Tibial artery (tissue), 4 donors: ENCODE measurements at regions not wholly inside any gene's neighbourhood (a gene's known extent, or its start where the extent isn't known, plus 50 kb on each side); places are given as distances from the start of the nearest gene placed in this dataset.
"Not testable (repeated sequence)": the region's sequence is repeated elsewhere in the genome, so short reads cannot be mapped to it uniquely, and the experiment has no call there.

Experiments used
- DNase-seq, 2 donors: peaks; one replicate each; pipeline ENCODE4 v3.0.0-alpha.2; 2019
- H3K27ac ChIP-seq, 2 donors: fragments of 200-600 bp; sonication (generic) in 1 of 2; 1 replicate in 1 of 2; 2 replicates in 1 of 2; pipeline ENCODE4 v1.5.1; 2018 to 2019; ENCODE audit warnings: mild to moderate bottlenecking in 1 of 2
- H3K27me3 ChIP-seq, 2 donors: fragments of 200-600 bp; sonication (generic) in 1 of 2; one replicate each; pipeline versions ENCODE4 v1.5.1 to v1.6.0; 2016 to 2019
- H3K36me3 ChIP-seq, 3 donors: fragments of 200-600 bp; sonication (generic) in 2 of 3; one replicate each; pipeline ENCODE4 v1.5.1; 2016 to 2019; ENCODE audit warnings: mild to moderate bottlenecking in 2 of 3
- H3K4me1 ChIP-seq, 4 donors: fragments of 200-600 bp; sonication (generic) in 2 of 4; 1 replicate in 3 of 4; 2 replicates in 1 of 4; pipeline ENCODE4 v1.5.1; 2016 to 2019
- H3K4me3 ChIP-seq, 2 donors: fragments of 200-600 bp; sonication (generic) in 1 of 2; 1 replicate in 1 of 2; 2 replicates in 1 of 2; pipeline ENCODE4 v1.5.1; 2018 to 2019; ENCODE audit warnings: mild to moderate bottlenecking in 2 of 2
- H3K9me3 ChIP-seq, 3 donors: fragments of 200-600 bp; sonication (generic) in 1 of 3; one replicate each; pipeline ENCODE4 v1.5.1; 2016 to 2019
- CTCF ChIP-seq, 2 experiments: fragments of 200-600 bp in 1 of 2; fragments of 450-650 bp in 1 of 2; IDR thresholded peaks; one replicate each; pipeline ENCODE4 v1.5.1; 2017 to 2019; ENCODE audit warnings: antibody characterized with exemption in 2 of 2, mild to moderate bottlenecking in 1 of 2, moderate library complexity in 1 of 2
- intact Hi-C: fragments of 100-400 bp; cut with DNase I; formaldehyde crosslinking; loops from one replicate; pipeline ENCODE4 v1.15.0; 2023; ENCODE audit warnings: low total_unique reads

GRCh38 chrX:151085207-151085606 is 91.2 kb upstream of the GPR50 start:
- intact Hi-C loops = no loop called here

DNA sequence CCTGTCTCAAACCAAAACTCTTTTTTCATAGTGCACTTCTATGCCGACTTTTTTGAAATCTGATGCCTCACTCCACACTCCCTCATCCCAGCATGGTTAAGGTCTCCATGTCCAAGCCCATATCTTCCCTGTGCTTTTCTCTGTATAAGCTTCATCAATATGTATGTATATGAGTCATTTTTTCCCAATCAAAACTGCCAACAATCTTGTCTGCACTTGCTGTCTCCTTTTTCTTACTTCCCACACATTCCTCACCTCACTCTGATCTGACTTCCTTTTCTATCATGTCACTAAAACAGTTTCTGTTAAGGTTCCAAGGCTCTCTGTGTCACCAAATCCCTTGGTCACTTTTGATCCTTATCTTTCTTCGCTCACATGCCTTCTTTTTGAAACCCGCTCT is 88.2 kb upstream of the GPR50 start:
- H3K27ac ChIP-seq = no peak overlapping the region
- no peak for TF ChIP-seq CTCF (IDR thresholded peaks at IDR 0.05)
- no peak for DNase-seq
- no peaks in the 10 kb centered on the region for H3K9me3 ChIP-seq
- H3K4me1 ChIP-seq = no peaks in the 10 kb centered on the region
- H3K27me3 ChIP-seq = no peaks in the 10 kb centered on the region
- intact Hi-C loops = no loop called here
- H3K4me3 ChIP-seq = no peak overlapping the region
- H3K36me3 ChIP-seq = no peaks in the 10 kb centered on the region

More at GRCh38 chrX:151085207-151085606, 91.2 kb upstream of the GPR50 start:
- no peak for DNase-seq
- no peak overlapping the region for H3K27ac ChIP-seq
- no peak for TF ChIP-seq CTCF (IDR thresholded peaks at IDR 0.05)
- no peaks in the 10 kb centered on the region for H3K36me3 ChIP-seq
- no peaks in the 10 kb centered on the region for H3K27me3 ChIP-seq
- no peak overlapping the region for H3K4me3 ChIP-seq
- H3K9me3 ChIP-seq = no peaks in the 10 kb centered on the region
- H3K4me1 ChIP-seq = peaks cover 0 to 5% (median 0%) of the 10 kb centered on the region in 4 donors

GRCh38 chrX:151099001-151099400 is 77.4 kb upstream of the GPR50 start:
- intact Hi-C loops = no loop called here
- H3K27me3 ChIP-seq = no peaks in the 10 kb centered on the region
- no peak overlapping the region for H3K27ac ChIP-seq
- no peaks in the 10 kb centered on the region for H3K4me1 ChIP-seq
- no peaks in the 10 kb centered on the region for H3K9me3 ChIP-seq
- no peak for TF ChIP-seq CTCF (IDR thresholded peaks at IDR 0.05)
- no peak overlapping the region for H3K4me3 ChIP-seq
- DNase-seq = no peak
- H3K36me3 ChIP-seq = no peaks in the 10 kb centered on the region

- H3K4me3 ChIP-seq = no peak overlapping the region
- DNase-seq = no peak
- H3K36me3 ChIP-seq = no peaks in the 10 kb centered on the region
- no peaks in the 10 kb centered on the region for H3K4me1 ChIP-seq
- no peak overlapping the region for H3K27ac ChIP-seq
- no peaks in the 10 kb centered on the region for H3K27me3 ChIP-seq
- H3K9me3 ChIP-seq = no peaks in the 10 kb centered on the region
- TF ChIP-seq CTCF (IDR thresholded peaks at IDR 0.05) = no peak
- intact Hi-C loops = no loop called here
These were observed 75.6 kb upstream of the GPR50 start for GRCh38 chrX:151100799-151101198.

DNA sequence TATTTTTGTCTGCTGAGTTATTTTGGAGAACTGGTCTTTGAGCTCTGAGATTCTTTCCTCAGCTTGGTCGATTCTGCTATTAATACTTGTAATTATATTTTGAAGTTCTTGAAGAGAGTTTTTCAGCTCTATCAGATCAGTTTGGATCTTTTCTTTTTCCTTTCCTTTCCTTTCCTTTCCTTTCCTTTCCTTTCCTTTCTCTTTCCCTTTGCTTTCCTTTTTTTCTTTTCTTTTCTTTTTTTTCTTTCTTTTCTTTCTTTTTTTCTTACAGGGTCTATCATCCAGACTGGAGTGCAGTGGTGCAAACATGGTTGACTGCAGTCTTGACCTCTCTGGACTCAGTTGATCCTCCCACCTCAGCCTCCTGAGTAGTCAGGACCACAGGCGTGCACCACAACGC is 63.2 kb upstream of the GPR50 start:
- H3K4me3 ChIP-seq, H3K36me3 ChIP-seq, H3K9me3 ChIP-seq, intact Hi-C loops, H3K4me1 ChIP-seq, DNase-seq, H3K27me3 ChIP-seq, H3K27ac ChIP-seq: not testable (repeated sequence)
